A549 (cell line): ENCODE measurements at regions not wholly inside any gene's neighbourhood (a gene's known extent, or its start where the extent isn't known, plus 50 kb on each side); places are given as distances from the start of the nearest gene placed in this dataset.

ENCODE experiments used
- CBX2 ChIP-seq: fragments of 200-600 bp; sonication (generic); IDR thresholded peaks from 2 replicates; pipeline ENCODE4 v1.6.1; 2016; ENCODE audit warnings: low read depth, mild to moderate bottlenecking, borderline replicate concordance
- CEBPB ChIP-seq, 2 experiments: fragments of >200 bp in 1 of 2; sonication (Bioruptor Twin) in 1 of 2; formaldehyde crosslinking in 1 of 2; IDR thresholded peaks; 2 replicates each; pipeline ENCODE4 v1.6.1; 2012 to 2016
- CTCF ChIP-seq: fragments of >200 bp; sonication (Bioruptor Twin); formaldehyde crosslinking; IDR thresholded peaks from 3 replicates; pipeline ENCODE4 v1.5.1; 2016
- ELK1 ChIP-seq: fragments of 150-350 bp; IDR thresholded peaks from 2 replicates; pipeline ENCODE4 v1.6.1; 2014; ENCODE audit warnings: low read depth, mild to moderate bottlenecking, low read length
- ESRRA ChIP-seq: fragments of 150-350 bp; IDR thresholded peaks from 2 replicates; pipeline ENCODE4 v1.6.1; 2014; ENCODE audit warnings: mild to moderate bottlenecking, low read length, borderline replicate concordance
- HEYL ChIP-seq: fragments of 250-450 bp; sonication (Bioruptor Pico); IDR thresholded peaks from 2 replicates; pipeline ENCODE4 v1.8.0; 2021; ENCODE audit warnings: mild to moderate bottlenecking, moderate library complexity
- HOXA7 ChIP-seq: fragments of 250-450 bp; sonication (Bioruptor Pico); IDR thresholded peaks from 2 replicates; pipeline ENCODE4 v1.5.0; 2020; ENCODE audit warnings: mild to moderate bottlenecking, moderate library complexity
- MAZ ChIP-seq: fragments of 150-350 bp; IDR thresholded peaks from 2 replicates; pipeline ENCODE4 v1.6.1; 2014; ENCODE audit warnings: antibody characterized with exemption, low read depth, low read length, borderline replicate concordance
- MYC ChIP-seq: IDR thresholded peaks from 2 replicates; pipeline ENCODE4 v1.6.1; 2012; ENCODE audit warnings: mild to moderate bottlenecking, inconsistent platforms, low read length, improper control_type of control experiment, borderline replicate concordance
- POLR2A ChIP-seq: IDR thresholded peaks from 2 replicates; pipeline ENCODE4 v1.6.1; 2012; ENCODE audit warnings: mild to moderate bottlenecking, low read length
- POLR2AphosphoS2 ChIP-seq: conservative IDR thresholded peaks from 2 replicates; pipeline ENCODE4 v1.6.1; 2012; ENCODE audit warnings: low read length, improper control_type of control experiment, inconsistent platforms
- ZFP36 ChIP-seq: fragments of 450-650 bp; IDR thresholded peaks from 2 replicates; pipeline ENCODE4 v1.6.1; 2014; ENCODE audit warnings: borderline replicate concordance; ENCODE audit not compliant: partially characterized antibody
- TF ChIP-seq, protein P1 (sequence below): fragments of 250-450 bp; sonication (Bioruptor Pico); IDR thresholded peaks from 2 replicates; pipeline ENCODE4 v1.5.0; 2020; ENCODE audit warnings: low read depth, mild to moderate bottlenecking, moderate library complexity
- TF ChIP-seq, protein P2 (sequence below): fragments of 200-600 bp; sonication (generic); IDR thresholded peaks from 2 replicates; pipeline ENCODE4 v1.6.1; 2016; ENCODE audit warnings: antibody characterized with exemption, mild to moderate bottlenecking, moderate library complexity

GRCh38 chr2:117700471-117700870 lies 114.0 kb upstream of the DDX18 start:
- TF ChIP-seq CEBPB (IDR thresholded peaks at IDR 0.05) (no peak), ELK1 (no peak), MAZ (no peak), ZFP36 (no peak), HEYL (CRISPR knock-in tag) (no peak), POLR2AphosphoS2 (no peak), CTCF (no peak), HOXA7 (CRISPR knock-in tag) (no peak), POLR2A (no peak), MYC (no peak), ESRRA (no peak), CBX2 (no peak)
- TF ChIP-seq, protein P1, sequence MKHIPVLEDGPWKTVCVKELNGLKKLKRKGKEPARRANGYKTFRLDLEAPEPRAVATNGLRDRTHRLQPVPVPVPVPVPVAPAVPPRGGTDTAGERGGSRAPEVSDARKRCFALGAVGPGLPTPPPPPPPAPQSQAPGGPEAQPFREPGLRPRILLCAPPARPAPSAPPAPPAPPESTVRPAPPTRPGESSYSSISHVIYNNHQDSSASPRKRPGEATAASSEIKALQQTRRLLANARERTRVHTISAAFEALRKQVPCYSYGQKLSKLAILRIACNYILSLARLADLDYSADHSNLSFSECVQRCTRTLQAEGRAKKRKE = no peak
- TF ChIP-seq, protein P2, sequence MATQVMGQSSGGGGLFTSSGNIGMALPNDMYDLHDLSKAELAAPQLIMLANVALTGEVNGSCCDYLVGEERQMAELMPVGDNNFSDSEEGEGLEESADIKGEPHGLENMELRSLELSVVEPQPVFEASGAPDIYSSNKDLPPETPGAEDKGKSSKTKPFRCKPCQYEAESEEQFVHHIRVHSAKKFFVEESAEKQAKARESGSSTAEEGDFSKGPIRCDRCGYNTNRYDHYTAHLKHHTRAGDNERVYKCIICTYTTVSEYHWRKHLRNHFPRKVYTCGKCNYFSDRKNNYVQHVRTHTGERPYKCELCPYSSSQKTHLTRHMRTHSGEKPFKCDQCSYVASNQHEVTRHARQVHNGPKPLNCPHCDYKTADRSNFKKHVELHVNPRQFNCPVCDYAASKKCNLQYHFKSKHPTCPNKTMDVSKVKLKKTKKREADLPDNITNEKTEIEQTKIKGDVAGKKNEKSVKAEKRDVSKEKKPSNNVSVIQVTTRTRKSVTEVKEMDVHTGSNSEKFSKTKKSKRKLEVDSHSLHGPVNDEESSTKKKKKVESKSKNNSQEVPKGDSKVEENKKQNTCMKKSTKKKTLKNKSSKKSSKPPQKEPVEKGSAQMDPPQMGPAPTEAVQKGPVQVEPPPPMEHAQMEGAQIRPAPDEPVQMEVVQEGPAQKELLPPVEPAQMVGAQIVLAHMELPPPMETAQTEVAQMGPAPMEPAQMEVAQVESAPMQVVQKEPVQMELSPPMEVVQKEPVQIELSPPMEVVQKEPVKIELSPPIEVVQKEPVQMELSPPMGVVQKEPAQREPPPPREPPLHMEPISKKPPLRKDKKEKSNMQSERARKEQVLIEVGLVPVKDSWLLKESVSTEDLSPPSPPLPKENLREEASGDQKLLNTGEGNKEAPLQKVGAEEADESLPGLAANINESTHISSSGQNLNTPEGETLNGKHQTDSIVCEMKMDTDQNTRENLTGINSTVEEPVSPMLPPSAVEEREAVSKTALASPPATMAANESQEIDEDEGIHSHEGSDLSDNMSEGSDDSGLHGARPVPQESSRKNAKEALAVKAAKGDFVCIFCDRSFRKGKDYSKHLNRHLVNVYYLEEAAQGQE = no peak
